ENCODE measurements at regions not wholly inside any gene's neighbourhood (a gene's known extent, or its start where the extent isn't known, plus 50 kb on each side); places are given as distances from the start of the nearest gene placed in this dataset.

DNA sequence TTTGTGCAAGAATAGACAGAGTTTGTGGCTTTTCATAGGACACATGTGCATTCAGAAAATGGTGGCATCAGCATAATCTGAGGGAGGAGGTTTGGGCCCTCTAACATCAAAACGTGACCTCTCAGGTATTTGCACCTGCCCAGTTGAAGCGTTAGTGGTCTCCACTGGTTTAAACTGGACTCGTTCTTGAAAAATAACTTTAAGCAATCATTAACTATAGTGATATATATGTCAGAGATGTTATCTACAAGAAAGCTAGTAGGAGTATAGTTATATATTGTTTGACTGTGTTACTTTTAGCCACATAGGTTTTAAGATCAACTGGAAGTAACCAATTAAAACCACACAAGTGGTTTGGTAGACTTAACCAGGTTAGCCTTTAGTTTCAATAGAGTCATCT is 607.4 kb downstream of the MAFB start:
- Mint-ChIP-seq H3K36me3 (no peaks in the 10 kb centered on the region), H3K4me1 (no peaks in the 10 kb centered on the region), H3K27ac (no peak overlapping the region), H3K27me3 (no peaks in the 10 kb centered on the region), H3K4me3 (no peak overlapping the region), H3K9me3 (peaks cover 0 to 3% (median under 1%) of the 10 kb centered on the region in 8 donors)
- CTCF ChIA-PET (ENCODE audit: partially characterized antibody): no interaction called here
- no peaks in the 10 kb centered on the region for H3K9me3 ChIP-seq (ENCODE audit: control insufficient read depth in 1 of 2, low read length in 2 of 2)
- H3K4me3 ChIP-seq (ENCODE audit: low read length in 2 of 2): no peak overlapping the region
- no peak overlapping the region for H3K27ac ChIP-seq (ENCODE audit: low read depth, low read length)
- POLR2A ChIA-PET (ENCODE audit: partially characterized antibody): no interaction called here
- H3K36me3 ChIP-seq (ENCODE audit: insufficient read depth, low read length): no peaks in the 10 kb centered on the region
- DNase-seq: no peak
- no peaks in the 10 kb centered on the region for H3K27me3 ChIP-seq (ENCODE audit: insufficient read depth, low read length)
- H3K4me1 ChIP-seq (ENCODE audit: insufficient read depth, low read length): no peaks in the 10 kb centered on the region
- intact Hi-C loops (cut with micrococcal nuclease): no loop called here

GRCh38 chr20:40080041-40080652 is 608.9 kb downstream of the MAFB start:
- Histone ChIP-seq H3K4me3 (ENCODE audit: low read length in 2 of 2) (no peak overlapping the region), H3K9me3 (ENCODE audit: control insufficient read depth in 1 of 2, low read length in 2 of 2) (no peaks in the 10 kb centered on the region), H3K4me1 (ENCODE audit: insufficient read depth, low read length) (no peaks in the 10 kb centered on the region), H3K27me3 (ENCODE audit: insufficient read depth, low read length) (no peaks in the 10 kb centered on the region), H3K27ac (ENCODE audit: low read depth, low read length) (no peak overlapping the region), H3K36me3 (ENCODE audit: insufficient read depth, low read length) (no peaks in the 10 kb centered on the region)
- ChIA-PET CTCF (ENCODE audit: partially characterized antibody) (no interaction called here), POLR2A (ENCODE audit: partially characterized antibody) (no interaction called here)
- intact Hi-C loops (cut with micrococcal nuclease): no loop called here
- Mint-ChIP-seq H3K36me3 (no peaks in the 10 kb centered on the region), H3K27ac (no peak overlapping the region), H3K9me3 (peaks cover 0 to 3% (median under 1%) of the 10 kb centered on the region in 8 donors), H3K4me1 (no peaks in the 10 kb centered on the region), H3K27me3 (no peaks in the 10 kb centered on the region), H3K4me3 (no peak overlapping the region)
- no peak for DNase-seq

- H3K4me3 Mint-ChIP-seq: no peak overlapping the region
- H3K9me3 Mint-ChIP-seq: peaks cover 0 to 4% (median 1%) of the 10 kb centered on the region in 8 donors
- H3K36me3 Mint-ChIP-seq: no peaks in the 10 kb centered on the region
- Histone ChIP-seq H3K9me3 (ENCODE audit: control insufficient read depth in 1 of 2, low read length in 2 of 2) (no peaks in the 10 kb centered on the region), H3K4me3 (ENCODE audit: low read length in 2 of 2) (no peak overlapping the region), H3K27ac (ENCODE audit: low read depth, low read length) (no peak overlapping the region), H3K27me3 (ENCODE audit: insufficient read depth, low read length) (no peaks in the 10 kb centered on the region), H3K4me1 (ENCODE audit: insufficient read depth, low read length) (no peaks in the 10 kb centered on the region), H3K36me3 (ENCODE audit: insufficient read depth, low read length) (no peaks in the 10 kb centered on the region)
- H3K27me3 Mint-ChIP-seq: no peaks in the 10 kb centered on the region
- intact Hi-C loops (cut with micrococcal nuclease): no loop called here
- CTCF ChIA-PET (ENCODE audit: partially characterized antibody): no interaction called here
- H3K4me1 Mint-ChIP-seq: no peaks in the 10 kb centered on the region
- POLR2A ChIA-PET (ENCODE audit: partially characterized antibody): no interaction called here
- H3K27ac Mint-ChIP-seq: no peak overlapping the region
- DNase-seq: no peak
These were observed 615.4 kb downstream of the MAFB start for GRCh38 chr20:40073535-40074111.

DNA sequence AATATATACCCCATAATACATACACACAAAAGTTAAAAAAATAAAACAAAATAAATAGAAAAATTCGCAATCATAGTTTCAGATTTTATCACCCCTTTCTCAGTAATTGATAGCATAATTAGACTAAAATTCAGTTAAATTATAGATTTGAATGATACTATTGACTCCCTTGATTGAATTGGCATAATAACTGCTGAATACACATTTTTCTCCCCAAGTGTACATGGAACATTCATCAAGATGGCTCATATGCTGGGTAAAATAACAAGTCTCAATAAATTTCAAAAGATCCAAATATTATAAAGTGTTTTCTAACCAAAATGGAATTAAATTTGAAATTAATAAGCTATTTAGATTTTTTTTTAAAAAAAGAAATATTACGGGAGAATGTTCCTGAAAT is 616.1 kb downstream of the MAFB start:
- Histone ChIP-seq H3K4me3 (ENCODE audit: low read length in 2 of 2) (no peak overlapping the region), H3K36me3 (ENCODE audit: insufficient read depth, low read length) (no peaks in the 10 kb centered on the region), H3K27me3 (ENCODE audit: insufficient read depth, low read length) (no peaks in the 10 kb centered on the region), H3K4me1 (ENCODE audit: insufficient read depth, low read length) (no peaks in the 10 kb centered on the region), H3K27ac (ENCODE audit: low read depth, low read length) (no peak overlapping the region), H3K9me3 (ENCODE audit: control insufficient read depth in 1 of 2, low read length in 2 of 2) (no peaks in the 10 kb centered on the region)
- Mint-ChIP-seq H3K4me3 (no peak overlapping the region), H3K4me1 (no peaks in the 10 kb centered on the region), H3K9me3 (peaks cover 0 to 11% (median 4%) of the 10 kb centered on the region in 8 donors), H3K27me3 (no peaks in the 10 kb centered on the region), H3K36me3 (no peaks in the 10 kb centered on the region), H3K27ac (no peak overlapping the region)
- ChIA-PET CTCF (ENCODE audit: partially characterized antibody) (no interaction called here), POLR2A (ENCODE audit: partially characterized antibody) (no interaction called here)
- intact Hi-C loops (cut with micrococcal nuclease): no loop called here
- no peak for DNase-seq

- intact Hi-C loops (cut with micrococcal nuclease): no loop called here
- Mint-ChIP-seq H3K4me3 (no peak overlapping the region), H3K36me3 (no peaks in the 10 kb centered on the region), H3K27ac (no peak overlapping the region), H3K9me3 (peaks cover 0 to 24% (median 5%) of the 10 kb centered on the region in 8 donors), H3K4me1 (no peaks in the 10 kb centered on the region), H3K27me3 (peaks cover 0 to 1% of the 10 kb centered on the region in 2 donors)
- no peak for DNase-seq
- Histone ChIP-seq H3K36me3 (ENCODE audit: insufficient read depth, low read length) (no peaks in the 10 kb centered on the region), H3K27ac (ENCODE audit: low read depth, low read length) (no peak overlapping the region), H3K27me3 (ENCODE audit: insufficient read depth, low read length) (no peaks in the 10 kb centered on the region), H3K4me1 (ENCODE audit: insufficient read depth, low read length) (no peaks in the 10 kb centered on the region), H3K4me3 (ENCODE audit: low read length in 2 of 2) (no peak overlapping the region), H3K9me3 (ENCODE audit: control insufficient read depth in 1 of 2, low read length in 2 of 2) (no peaks in the 10 kb centered on the region)
- CTCF ChIA-PET (ENCODE audit: partially characterized antibody): no interaction called here
- POLR2A ChIA-PET (ENCODE audit: partially characterized antibody): no interaction called here
These were observed 632.9 kb downstream of the MAFB start for GRCh38 chr20:40056171-40056570.

DNA sequence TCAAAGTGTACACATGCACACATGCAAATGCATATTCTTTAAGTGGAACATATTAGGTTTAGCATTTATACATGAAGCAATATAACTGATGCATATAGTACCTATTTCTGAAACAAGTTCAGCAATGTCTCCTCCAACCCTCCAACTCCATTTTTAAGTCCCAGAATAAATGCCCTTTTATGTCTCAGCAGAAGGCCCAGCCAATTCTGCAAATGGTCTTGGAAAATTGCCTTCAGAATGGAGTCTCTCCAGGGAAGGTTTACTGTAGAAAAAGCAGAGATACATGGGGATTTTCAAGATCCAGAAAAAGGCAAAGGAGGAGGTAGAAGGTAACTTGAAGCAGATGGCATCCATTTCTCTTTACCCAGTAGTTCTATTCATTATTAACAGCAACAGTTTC is 633.3 kb downstream of the MAFB start:
- Histone ChIP-seq H3K36me3 (ENCODE audit: insufficient read depth, low read length) (no peaks in the 10 kb centered on the region), H3K27ac (ENCODE audit: low read depth, low read length) (no peak overlapping the region), H3K4me1 (ENCODE audit: insufficient read depth, low read length) (no peaks in the 10 kb centered on the region), H3K9me3 (ENCODE audit: control insufficient read depth in 1 of 2, low read length in 2 of 2) (no peaks in the 10 kb centered on the region), H3K27me3 (ENCODE audit: insufficient read depth, low read length) (no peaks in the 10 kb centered on the region), H3K4me3 (ENCODE audit: low read length in 2 of 2) (no peak overlapping the region)
- Mint-ChIP-seq H3K27me3 (peaks cover 0 to 1% of the 10 kb centered on the region in 2 donors), H3K4me1 (no peaks in the 10 kb centered on the region), H3K4me3 (no peak overlapping the region), H3K27ac (no peak overlapping the region), H3K36me3 (no peaks in the 10 kb centered on the region), H3K9me3 (peaks cover 0 to 21% (median 5%) of the 10 kb centered on the region in 8 donors)
- intact Hi-C loops (cut with micrococcal nuclease): no loop called here
- ChIA-PET CTCF (ENCODE audit: partially characterized antibody) (no interaction called here), POLR2A (ENCODE audit: partially characterized antibody) (no interaction called here)
- no peak for DNase-seq

- Mint-ChIP-seq H3K27ac (no peak overlapping the region), H3K27me3 (peaks cover 0 to 1% of the 10 kb centered on the region in 2 donors), H3K4me3 (no peak overlapping the region), H3K4me1 (no peaks in the 10 kb centered on the region), H3K9me3 (peaks cover 0 to 13% (median 0%) of the 10 kb centered on the region in 8 donors), H3K36me3 (no peaks in the 10 kb centered on the region)
- H3K4me1 ChIP-seq (ENCODE audit: insufficient read depth, low read length): no peaks in the 10 kb centered on the region
- no peak for DNase-seq
- intact Hi-C loops (cut with micrococcal nuclease): no loop called here
- no peak overlapping the region for H3K4me3 ChIP-seq (ENCODE audit: low read length in 2 of 2)
- no peaks in the 10 kb centered on the region for H3K36me3 ChIP-seq (ENCODE audit: insufficient read depth, low read length)
- ChIA-PET POLR2A (ENCODE audit: partially characterized antibody) (no interaction called here), CTCF (ENCODE audit: partially characterized antibody) (no interaction called here)
- H3K27ac ChIP-seq (ENCODE audit: low read depth, low read length): no peak overlapping the region
- no peaks in the 10 kb centered on the region for H3K9me3 ChIP-seq (ENCODE audit: control insufficient read depth in 1 of 2, low read length in 2 of 2)
- H3K27me3 ChIP-seq (ENCODE audit: insufficient read depth, low read length): no peaks in the 10 kb centered on the region
These were observed 634.7 kb downstream of the MAFB start for GRCh38 chr20:40054311-40054710.
